WTC11 (cell line): ENCODE measurements at regions not wholly inside any gene's neighbourhood (a gene's known extent, or its start where the extent isn't known, plus 50 kb on each side); places are given as distances from the start of the nearest gene placed in this dataset.

Experiments used
- ATAC-seq: fragments of 200-7000 bp; cut with Tn5 transposase; 2 replicates; pipeline ENCODE4 v1.10.0; 2021; ENCODE audit warnings: mild to moderate bottlenecking, moderate library complexity
- CTCF ChIA-PET: fragments of 300-600 bp; sonication (Branson Sonifier 250); formaldehyde crosslinking; loops from one replicate; lab custom pipeline; 2021; ENCODE audit warnings: antibody characterized with exemption; lab: Charles Lee
- POLR2A ChIA-PET: fragments of 350-600 bp; sonication (Branson Sonifier 250); formaldehyde crosslinking; loops from one replicate; lab custom pipeline; 2021; ENCODE audit warnings: antibody characterized with exemption; lab: Charles Lee
- DNase-seq: peaks from one replicate; pipeline ENCODE4 v3.0.0; 2021; ENCODE audit warnings: low spot score
- H3K27ac Mint-ChIP-seq: 2 replicates; pipeline ENCODE4 v1.8.0; 2021; ENCODE audit warnings: mixed read lengths
- H3K27me3 Mint-ChIP-seq: 2 replicates; pipeline ENCODE4 v1.8.0; 2021; ENCODE audit warnings: low read depth, mild to moderate bottlenecking, moderate library complexity, mixed read lengths
- H3K36me3 Mint-ChIP-seq: 2 replicates; pipeline ENCODE4 v1.8.0; 2021; ENCODE audit warnings: mixed read lengths
- H3K4me1 Mint-ChIP-seq: 2 replicates; pipeline ENCODE4 v1.8.0; 2022; ENCODE audit warnings: mixed read lengths
- H3K4me3 Mint-ChIP-seq: 2 replicates; pipeline ENCODE4 v1.8.0; 2021; ENCODE audit warnings: mild to moderate bottlenecking, moderate library complexity, mixed read lengths
- H3K9me3 Mint-ChIP-seq: 2 replicates; pipeline ENCODE4 v1.8.0; 2021; ENCODE audit warnings: mixed read lengths
- AFF4 ChIP-seq: sonication (generic); formaldehyde crosslinking; IDR thresholded peaks from 2 replicates; pipeline ENCODE4 v1.8.1; 2023; ENCODE audit warnings: mild to moderate bottlenecking, missing genetic modification reagents, borderline replicate concordance
- ATF1 ChIP-seq: sonication (generic); formaldehyde crosslinking; IDR thresholded peaks from 2 replicates; pipeline ENCODE4 v1.8.1; 2023; ENCODE audit warnings: mild to moderate bottlenecking, moderate library complexity, missing genetic modification reagents
- CDX4 ChIP-seq: fragments of 250-450 bp; sonication (Bioruptor Pico); IDR thresholded peaks from 2 replicates; pipeline ENCODE4 v1.9.0; 2021; ENCODE audit warnings: moderate library complexity, mild to moderate bottlenecking, inconsistent platforms, borderline replicate concordance
- CTCF ChIP-seq: fragments of 200-600 bp; IDR thresholded peaks from 2 replicates; pipeline ENCODE4 v1.8.0; 2022; ENCODE audit warnings: antibody characterized with exemption
- EMX1 ChIP-seq: fragments of 250-450 bp; sonication (Bioruptor Pico); IDR thresholded peaks from 2 replicates; pipeline ENCODE4 v1.8.0; 2021; ENCODE audit warnings: mild to moderate bottlenecking
- GRHL2 ChIP-seq: fragments of 250-450 bp; sonication (Bioruptor Pico); IDR thresholded peaks from 2 replicates; pipeline ENCODE4 v1.8.0; 2022; ENCODE audit warnings: mild to moderate bottlenecking, moderate library complexity; ENCODE audit not compliant: insufficient replicate concordance, severe bottlenecking
- GTF2I ChIP-seq: fragments of 250-450 bp; sonication (Bioruptor Pico); conservative IDR thresholded peaks from 2 replicates; pipeline ENCODE4 v1.4.0; 2021; ENCODE audit warnings: mild to moderate bottlenecking
- HMGA2 ChIP-seq: fragments of 250-450 bp; sonication (Bioruptor Pico); IDR thresholded peaks from 2 replicates; pipeline ENCODE4 v1.4.0; 2021; ENCODE audit warnings: mild to moderate bottlenecking, moderate library complexity
- NFYB ChIP-seq: sonication (generic); formaldehyde crosslinking; conservative IDR thresholded peaks from 2 replicates; pipeline ENCODE4 v1.8.0; 2022; ENCODE audit warnings: low read depth, missing genetic modification reagents
- OVOL2 ChIP-seq: fragments of 250-450 bp; sonication (Bioruptor Pico); IDR thresholded peaks from 2 replicates; pipeline ENCODE4 v1.9.0; 2021; ENCODE audit warnings: mild to moderate bottlenecking, borderline replicate concordance
- PRDM15 ChIP-seq: sonication (generic); formaldehyde crosslinking; IDR thresholded peaks from 2 replicates; pipeline ENCODE4 v1.8.0; 2022; ENCODE audit warnings: missing genetic modification reagents
- SOX15 ChIP-seq: fragments of 250-450 bp; sonication (Bioruptor Pico); IDR thresholded peaks from 2 replicates; pipeline ENCODE4 v1.9.0; 2021; ENCODE audit warnings: mild to moderate bottlenecking
- ZNF219 ChIP-seq: sonication (generic); formaldehyde crosslinking; IDR thresholded peaks from 2 replicates; pipeline ENCODE4 v1.8.0; 2023; ENCODE audit warnings: missing genetic modification reagents, mild to moderate bottlenecking, borderline replicate concordance
- ZNF232 ChIP-seq: sonication (generic); formaldehyde crosslinking; IDR thresholded peaks from 2 replicates; pipeline ENCODE4 v1.8.0; 2022; ENCODE audit warnings: mild to moderate bottlenecking, missing genetic modification reagents
- ZNF396 ChIP-seq: fragments of 250-450 bp; sonication (Bioruptor Pico); IDR thresholded peaks from 2 replicates; pipeline ENCODE4 v1.8.0; 2021; ENCODE audit warnings: mild to moderate bottlenecking, moderate library complexity, borderline replicate concordance
- ZNF512 ChIP-seq: sonication (generic); formaldehyde crosslinking; IDR thresholded peaks from 2 replicates; pipeline ENCODE4 v1.8.1; 2022; ENCODE audit warnings: missing genetic modification reagents, borderline replicate concordance
- ZNF671 ChIP-seq: fragments of 250-450 bp; sonication (Bioruptor Pico); IDR thresholded peaks from 2 replicates; pipeline ENCODE4 v1.8.0; 2021; ENCODE audit warnings: mild to moderate bottlenecking

GRCh38 chr1:212167098-212167497, 118.1 kb upstream of the PPP2R5A start:
- H3K4me1 Mint-ChIP-seq: no peaks in the 10 kb centered on the region

GRCh38 chr1:212173567-212173966, 111.6 kb upstream of the PPP2R5A start:
- Mint-ChIP-seq H3K27me3 (no peaks in the 10 kb centered on the region), H3K4me3 (no peak overlapping the region), H3K27ac (no peak overlapping the region), H3K9me3 (no peaks in the 10 kb centered on the region), H3K4me1 (no peaks in the 10 kb centered on the region), H3K36me3 (no peaks in the 10 kb centered on the region)
- no peak for DNase-seq
- CTCF ChIA-PET: no interaction called here
- POLR2A ChIA-PET: no interaction called here
- no peak for ATAC-seq
- TF ChIP-seq ZNF671 (CRISPR knock-in tag) (no peak), GTF2I (CRISPR knock-in tag) (no peak), ZNF512 (no peak), AFF4 (no peak), HMGA2 (CRISPR knock-in tag) (no peak)

More at GRCh38 chr1:212167098-212167497, 118.1 kb upstream of the PPP2R5A start:
- no peak for DNase-seq
- Mint-ChIP-seq H3K36me3 (no peaks in the 10 kb centered on the region), H3K4me3 (no peak overlapping the region), H3K9me3 (no peaks in the 10 kb centered on the region), H3K27me3 (no peaks in the 10 kb centered on the region), H3K27ac (no peak overlapping the region)
- ChIA-PET POLR2A (no interaction called here), CTCF (no interaction called here)
- TF ChIP-seq PRDM15 (CRISPR knock-in tag): no peak
- TF ChIP-seq NFYB (CRISPR knock-in tag): no peak
- no peak for TF ChIP-seq OVOL2
- TF ChIP-seq GTF2I (CRISPR knock-in tag): no peak
- TF ChIP-seq ZNF219: no peak
- TF ChIP-seq CDX4 (CRISPR knock-in tag): no peak
- no peak for TF ChIP-seq ATF1 (CRISPR knock-in tag)
- no peak for TF ChIP-seq ZNF396 (CRISPR knock-in tag)
- no peak for TF ChIP-seq CTCF
- no peak for TF ChIP-seq SOX15 (CRISPR knock-in tag)
- no peak for TF ChIP-seq ZNF512
- no peak for TF ChIP-seq ZNF232 (CRISPR knock-in tag)
- no peak for TF ChIP-seq EMX1
- TF ChIP-seq GRHL2 (CRISPR knock-in tag): no peak
- ATAC-seq: no peak
